ENCODE measurements at regions not wholly inside any gene's neighbourhood (a gene's known extent, or its start where the extent isn't known, plus 50 kb on each side); places are given as distances from the start of the nearest gene placed in this dataset.

- ATAC-seq (no peak), DNase-seq (ENCODE audit: low spot score) (no peak)
- Mint-ChIP-seq H3K4me3 (no peak overlapping the region), H3K4me1 (peaks cover 15% of the 10 kb centered on the region), H3K36me3 (ENCODE audit: low read depth) (no peaks in the 10 kb centered on the region), H3K9me3 (no peaks in the 10 kb centered on the region), H3K27me3 (ENCODE audit: insufficient read depth, low read depth, poor library complexity) (peaks cover 2% of the 10 kb centered on the region), H3K27ac (no peak overlapping the region)
- Histone ChIP-seq H4K20me1 (replicated peaks; ENCODE audit: insufficient read depth) (no peaks in the 10 kb centered on the region), H3K79me2 (replicated peaks; ENCODE audit: insufficient read depth) (no peaks in the 10 kb centered on the region), H3K36me3 (ENCODE audit: insufficient read depth) (no peaks in the 10 kb centered on the region), H3K27me3 (ENCODE audit: insufficient read depth) (no peaks in the 10 kb centered on the region), H3K27ac (ENCODE audit: low read depth) (no peak overlapping the region; the same call in 1 of the 2 replicates), H2AFZ (no peak overlapping the region), H3K4me1 (ENCODE audit: insufficient read depth) (peaks cover 35% of the 10 kb centered on the region), H3K4me3 (no peak overlapping the region), H3K9me2 (ENCODE audit: insufficient read depth) (no peaks in the 10 kb centered on the region), H3K4me2 (no peak overlapping the region), H3F3A (replicated peaks; ENCODE audit: low read depth) (no peaks in the 10 kb centered on the region)
- TF ChIP-seq CTCF (conservative IDR thresholded peaks at IDR 0.05; ENCODE audit: low read depth in 2 of 2) = no peak
Observed at GRCh38 chr21:27695246-27695645, 728.4 kb upstream of the ADAMTS5 start.

GRCh38 chr21:27694667-27695066, 727.8 kb upstream of the ADAMTS5 start:
- Histone ChIP-seq H3K4me2 (no peak overlapping the region), H3K9me2 (ENCODE audit: insufficient read depth) (no peaks in the 10 kb centered on the region), H3K79me2 (replicated peaks; ENCODE audit: insufficient read depth) (no peaks in the 10 kb centered on the region), H3K27me3 (ENCODE audit: insufficient read depth) (no peaks in the 10 kb centered on the region), H4K20me1 (replicated peaks; ENCODE audit: insufficient read depth) (no peaks in the 10 kb centered on the region), H3K4me1 (ENCODE audit: insufficient read depth) (peaks cover 35% of the 10 kb centered on the region), H3F3A (replicated peaks; ENCODE audit: low read depth) (no peaks in the 10 kb centered on the region), H3K27ac (ENCODE audit: low read depth) (no peak overlapping the region), H3K4me3 (no peak overlapping the region), H3K36me3 (ENCODE audit: insufficient read depth) (no peaks in the 10 kb centered on the region), H2AFZ (no peak overlapping the region)
- Mint-ChIP-seq H3K4me3 (no peak overlapping the region), H3K36me3 (ENCODE audit: low read depth) (no peaks in the 10 kb centered on the region), H3K9me3 (peaks cover under 1% of the 10 kb centered on the region; the same call in 2 of the 3 replicates), H3K27me3 (ENCODE audit: insufficient read depth, low read depth, poor library complexity) (peaks cover 2% of the 10 kb centered on the region), H3K4me1 (peaks cover 15% of the 10 kb centered on the region), H3K27ac (no peak overlapping the region)
- ATAC-seq (peak; percentile 32; the same call in 1 of the 3 replicates), DNase-seq (ENCODE audit: low spot score) (peak; percentile 39)
- no peak for TF ChIP-seq NANOG (IDR thresholded peaks at IDR 0.05; ENCODE audit: borderline replicate concordance)
- no peak for TF ChIP-seq ZNF331 (CRISPR knock-in tag; IDR thresholded peaks at IDR 0.05; ENCODE audit: low read depth)
- TF ChIP-seq REST (IDR thresholded peaks at IDR 0.05; ENCODE audit: unreplicated experiment) = no peak
- no peak for TF ChIP-seq EZH2phosphoT487 (IDR thresholded peaks at IDR 0.05; ENCODE audit: unreplicated experiment)
- TF ChIP-seq ZNF462 (CRISPR knock-in tag; IDR thresholded peaks at IDR 0.05) = no peak
- TF ChIP-seq EZH2 (IDR thresholded peaks at IDR 0.05; ENCODE audit: low read depth, unreplicated experiment) = no peak
- no peak for TF ChIP-seq CREB1 (CRISPR knock-in tag; IDR thresholded peaks at IDR 0.05; ENCODE audit: low read depth)
- TF ChIP-seq ETS1 (IDR thresholded peaks at IDR 0.05) = no peak
- TF ChIP-seq STAT1 (IDR thresholded peaks at IDR 0.05; ENCODE audit: unreplicated experiment) = no peak

All from GM23338 (cell line).